ENCODE measurements at regions not wholly inside any gene's neighbourhood (a gene's known extent, or its start where the extent isn't known, plus 50 kb on each side); places are given as distances from the start of the nearest gene placed in this dataset.
"Not testable (repeated sequence)": the region's sequence is repeated elsewhere in the genome, so short reads cannot be mapped to it uniquely, and the experiment has no call there.

- DNase-seq = no peak
- Histone ChIP-seq H3K4me1 (ENCODE audit: control insufficient read depth, insufficient read depth, low read length, poor library complexity, severe bottlenecking) (no peaks in the 10 kb centered on the region), H3K4me3 (ENCODE audit: insufficient read depth, low read depth, low read length, poor library complexity, severe bottlenecking) (no peak overlapping the region), H3K36me3 (ENCODE audit: control insufficient read depth, insufficient read depth, low read length) (no peaks in the 10 kb centered on the region), H3K27ac (ENCODE audit: insufficient read depth, low read length, poor library complexity, severe bottlenecking) (no peak overlapping the region), H3K9me3 (ENCODE audit: control insufficient read depth, low read length) (no peaks in the 10 kb centered on the region), H3K27me3 (replicated peaks; ENCODE audit: control insufficient read depth, insufficient read depth, low read length, poor library complexity, severe bottlenecking) (no peaks in the 10 kb centered on the region)
Measured at GRCh38 chr7:24115661-24116060, 168.3 kb upstream of the NPY start.

- not testable (repeated sequence) for H3K36me3 ChIP-seq (ENCODE audit: control insufficient read depth, insufficient read depth, low read length); H3K4me1 ChIP-seq (ENCODE audit: control insufficient read depth, insufficient read depth, low read length, poor library complexity, severe bottlenecking); H3K4me3 ChIP-seq (ENCODE audit: insufficient read depth, low read depth, low read length, poor library complexity, severe bottlenecking); H3K27me3 ChIP-seq (replicated peaks; ENCODE audit: control insufficient read depth, insufficient read depth, low read length, poor library complexity, severe bottlenecking); H3K9me3 ChIP-seq (ENCODE audit: control insufficient read depth, low read length); DNase-seq; H3K27ac ChIP-seq (ENCODE audit: insufficient read depth, low read length, poor library complexity, severe bottlenecking)
Measured at GRCh38 chr7:24117903-24118499, 166.0 kb upstream of the NPY start.

GRCh38 chr7:24119852-24120251 lies 164.1 kb upstream of the NPY start:
- no peaks in the 10 kb centered on the region for H3K4me1 ChIP-seq (ENCODE audit: control insufficient read depth, insufficient read depth, low read length, poor library complexity, severe bottlenecking)
- H3K9me3 ChIP-seq (ENCODE audit: control insufficient read depth, low read length) = no peaks in the 10 kb centered on the region
- no peak for DNase-seq
- no peaks in the 10 kb centered on the region for H3K27me3 ChIP-seq (replicated peaks; ENCODE audit: control insufficient read depth, insufficient read depth, low read length, poor library complexity, severe bottlenecking)
- no peak overlapping the region for H3K27ac ChIP-seq (ENCODE audit: insufficient read depth, low read length, poor library complexity, severe bottlenecking)
- no peaks in the 10 kb centered on the region for H3K36me3 ChIP-seq (ENCODE audit: control insufficient read depth, insufficient read depth, low read length)
- H3K4me3 ChIP-seq (ENCODE audit: insufficient read depth, low read depth, low read length, poor library complexity, severe bottlenecking) = no peak overlapping the region

- Histone ChIP-seq H3K4me3 (ENCODE audit: insufficient read depth, low read depth, low read length, poor library complexity, severe bottlenecking) (no peak overlapping the region), H3K27ac (ENCODE audit: insufficient read depth, low read length, poor library complexity, severe bottlenecking) (no peak overlapping the region), H3K4me1 (ENCODE audit: control insufficient read depth, insufficient read depth, low read length, poor library complexity, severe bottlenecking) (no peaks in the 10 kb centered on the region), H3K9me3 (ENCODE audit: control insufficient read depth, low read length) (no peaks in the 10 kb centered on the region), H3K36me3 (ENCODE audit: control insufficient read depth, insufficient read depth, low read length) (no peaks in the 10 kb centered on the region), H3K27me3 (replicated peaks; ENCODE audit: control insufficient read depth, insufficient read depth, low read length, poor library complexity, severe bottlenecking) (no peaks in the 10 kb centered on the region)
- no peak for DNase-seq
Measured at GRCh38 chr7:24123076-24123475, 160.9 kb upstream of the NPY start.

- no peak for DNase-seq
- no peaks in the 10 kb centered on the region for H3K36me3 ChIP-seq (ENCODE audit: control insufficient read depth, insufficient read depth, low read length)
- H3K4me3 ChIP-seq (ENCODE audit: insufficient read depth, low read depth, low read length, poor library complexity, severe bottlenecking) = no peak overlapping the region
- H3K9me3 ChIP-seq (ENCODE audit: control insufficient read depth, low read length) = no peaks in the 10 kb centered on the region
- H3K27me3 ChIP-seq (replicated peaks; ENCODE audit: control insufficient read depth, insufficient read depth, low read length, poor library complexity, severe bottlenecking) = no peaks in the 10 kb centered on the region
- no peak overlapping the region for H3K27ac ChIP-seq (ENCODE audit: insufficient read depth, low read length, poor library complexity, severe bottlenecking)
- H3K4me1 ChIP-seq (ENCODE audit: control insufficient read depth, insufficient read depth, low read length, poor library complexity, severe bottlenecking) = no peaks in the 10 kb centered on the region
Measured at GRCh38 chr7:24125765-24126164, 158.2 kb upstream of the NPY start.

GRCh38 chr7:24127930-24128329 lies 156.1 kb upstream of the NPY start:
- H3K27me3 ChIP-seq (replicated peaks; ENCODE audit: control insufficient read depth, insufficient read depth, low read length, poor library complexity, severe bottlenecking) = no peaks in the 10 kb centered on the region
- no peaks in the 10 kb centered on the region for H3K4me1 ChIP-seq (ENCODE audit: control insufficient read depth, insufficient read depth, low read length, poor library complexity, severe bottlenecking)
- no peaks in the 10 kb centered on the region for H3K36me3 ChIP-seq (ENCODE audit: control insufficient read depth, insufficient read depth, low read length)
- no peak overlapping the region for H3K27ac ChIP-seq (ENCODE audit: insufficient read depth, low read length, poor library complexity, severe bottlenecking)
- DNase-seq = no peak
- H3K9me3 ChIP-seq (ENCODE audit: control insufficient read depth, low read length) = no peaks in the 10 kb centered on the region
- H3K4me3 ChIP-seq (ENCODE audit: insufficient read depth, low read depth, low read length, poor library complexity, severe bottlenecking) = no peak overlapping the region

GRCh38 chr7:24129597-24129996 lies 154.4 kb upstream of the NPY start:
- H3K4me3 ChIP-seq (ENCODE audit: insufficient read depth, low read depth, low read length, poor library complexity, severe bottlenecking) = no peak overlapping the region
- H3K36me3 ChIP-seq (ENCODE audit: control insufficient read depth, insufficient read depth, low read length) = no peaks in the 10 kb centered on the region
- no peaks in the 10 kb centered on the region for H3K4me1 ChIP-seq (ENCODE audit: control insufficient read depth, insufficient read depth, low read length, poor library complexity, severe bottlenecking)
- H3K27me3 ChIP-seq (replicated peaks; ENCODE audit: control insufficient read depth, insufficient read depth, low read length, poor library complexity, severe bottlenecking) = no peaks in the 10 kb centered on the region
- no peak for DNase-seq
- no peak overlapping the region for H3K27ac ChIP-seq (ENCODE audit: insufficient read depth, low read length, poor library complexity, severe bottlenecking)
- H3K9me3 ChIP-seq (ENCODE audit: control insufficient read depth, low read length) = no peaks in the 10 kb centered on the region

GRCh38 chr7:24130631-24131030 lies 153.4 kb upstream of the NPY start:
- H3K4me1 ChIP-seq (ENCODE audit: control insufficient read depth, insufficient read depth, low read length, poor library complexity, severe bottlenecking) = no peaks in the 10 kb centered on the region

GRCh38 chr7:24133691-24134090 lies 150.3 kb upstream of the NPY start:
- H3K27me3 ChIP-seq (replicated peaks; ENCODE audit: control insufficient read depth, insufficient read depth, low read length, poor library complexity, severe bottlenecking) = no peaks in the 10 kb centered on the region
- H3K9me3 ChIP-seq (ENCODE audit: control insufficient read depth, low read length) = no peaks in the 10 kb centered on the region
- no peak overlapping the region for H3K4me3 ChIP-seq (ENCODE audit: insufficient read depth, low read depth, low read length, poor library complexity, severe bottlenecking)
- no peaks in the 10 kb centered on the region for H3K36me3 ChIP-seq (ENCODE audit: control insufficient read depth, insufficient read depth, low read length)
- no peak for DNase-seq
- no peak overlapping the region for H3K27ac ChIP-seq (ENCODE audit: insufficient read depth, low read length, poor library complexity, severe bottlenecking)
- no peaks in the 10 kb centered on the region for H3K4me1 ChIP-seq (ENCODE audit: control insufficient read depth, insufficient read depth, low read length, poor library complexity, severe bottlenecking)

More at GRCh38 chr7:24130631-24131030, 153.4 kb upstream of the NPY start:
- no peak for DNase-seq
- Histone ChIP-seq H3K27ac (ENCODE audit: insufficient read depth, low read length, poor library complexity, severe bottlenecking) (no peak overlapping the region), H3K9me3 (ENCODE audit: control insufficient read depth, low read length) (no peaks in the 10 kb centered on the region), H3K27me3 (replicated peaks; ENCODE audit: control insufficient read depth, insufficient read depth, low read length, poor library complexity, severe bottlenecking) (no peaks in the 10 kb centered on the region), H3K4me3 (ENCODE audit: insufficient read depth, low read depth, low read length, poor library complexity, severe bottlenecking) (no peak overlapping the region), H3K36me3 (ENCODE audit: control insufficient read depth, insufficient read depth, low read length) (no peaks in the 10 kb centered on the region)

- Histone ChIP-seq H3K9me3 (ENCODE audit: control insufficient read depth, low read length) (no peaks in the 10 kb centered on the region), H3K4me3 (ENCODE audit: insufficient read depth, low read depth, low read length, poor library complexity, severe bottlenecking) (no peak overlapping the region), H3K4me1 (ENCODE audit: control insufficient read depth, insufficient read depth, low read length, poor library complexity, severe bottlenecking) (no peaks in the 10 kb centered on the region), H3K27me3 (replicated peaks; ENCODE audit: control insufficient read depth, insufficient read depth, low read length, poor library complexity, severe bottlenecking) (no peaks in the 10 kb centered on the region), H3K36me3 (ENCODE audit: control insufficient read depth, insufficient read depth, low read length) (no peaks in the 10 kb centered on the region), H3K27ac (ENCODE audit: insufficient read depth, low read length, poor library complexity, severe bottlenecking) (no peak overlapping the region)
- no peak for DNase-seq
Measured at GRCh38 chr7:24134535-24134934, 149.5 kb upstream of the NPY start.

Data from effector memory CD4-positive, alpha-beta T cell (primary cell).